ENCODE measurements at regions not wholly inside any gene's neighbourhood (a gene's known extent, or its start where the extent isn't known, plus 50 kb on each side); places are given as distances from the start of the nearest gene placed in this dataset.

GRCh38 chr6:165884813-165885765 lies 222.0 kb upstream of the PDE10A start:
- TF ChIP-seq POLR2AphosphoS5 (IDR thresholded peaks at IDR 0.05) (no peak), EP300 (conservative IDR thresholded peaks at IDR 0.05; ENCODE audit: poor library complexity, severe bottlenecking) (no peak), RAD21 (conservative IDR thresholded peaks at IDR 0.05) (peak; percentile 96), SMC3 (conservative IDR thresholded peaks at IDR 0.05; ENCODE audit: poor library complexity) (peak; percentile 98), TAF1 (IDR thresholded peaks at IDR 0.05; ENCODE audit: low read depth) (no peak), CTCF (IDR thresholded peaks at IDR 0.05; ENCODE audit: poor library complexity, severe bottlenecking) (peak; percentile 94)
- Histone ChIP-seq H4K20me1 (ENCODE audit: insufficient read depth) (no peaks in the 10 kb centered on the region), H3K9me3 (ENCODE audit: low read length) (peaks cover 4% of the 10 kb centered on the region), H3K9ac (ENCODE audit: low read length) (no peak overlapping the region), H3K9me2 (ENCODE audit: insufficient read depth, low read length) (no peaks in the 10 kb centered on the region), H3F3A (ENCODE audit: insufficient read depth, low read length, poor library complexity, severe bottlenecking) (no peaks in the 10 kb centered on the region), H3K4me2 (ENCODE audit: low read length) (no peak overlapping the region), H2AFZ (ENCODE audit: low read depth, low read length) (no peak overlapping the region), H3K4me3 (ENCODE audit: low read length) (no peak overlapping the region), H3K27ac (ENCODE audit: low read length) (no peak overlapping the region), H3K27me3 (ENCODE audit: insufficient read depth, low read depth, low read length) (no peaks in the 10 kb centered on the region), H3K79me2 (replicated peaks; ENCODE audit: insufficient read depth, low read length) (no peaks in the 10 kb centered on the region), H3K36me3 (ENCODE audit: insufficient read depth, low read length) (no peaks in the 10 kb centered on the region)

- Histone ChIP-seq H3K79me2 (replicated peaks; ENCODE audit: insufficient read depth, low read length) (no peaks in the 10 kb centered on the region), H3F3A (ENCODE audit: insufficient read depth, low read length, poor library complexity, severe bottlenecking) (no peaks in the 10 kb centered on the region), H3K9me3 (ENCODE audit: low read length) (peaks cover 4% of the 10 kb centered on the region), H3K4me3 (ENCODE audit: low read length) (no peak overlapping the region), H4K20me1 (ENCODE audit: insufficient read depth) (no peaks in the 10 kb centered on the region), H3K9ac (ENCODE audit: low read length) (no peak overlapping the region), H3K9me2 (ENCODE audit: insufficient read depth, low read length) (no peaks in the 10 kb centered on the region), H3K27me3 (ENCODE audit: insufficient read depth, low read depth, low read length) (no peaks in the 10 kb centered on the region), H3K36me3 (ENCODE audit: insufficient read depth, low read length) (no peaks in the 10 kb centered on the region), H2AFZ (ENCODE audit: low read depth, low read length) (no peak overlapping the region), H3K27ac (ENCODE audit: low read length) (no peak overlapping the region), H3K4me2 (ENCODE audit: low read length) (no peak overlapping the region)
- TF ChIP-seq TAF1 (IDR thresholded peaks at IDR 0.05; ENCODE audit: low read depth) = no peak
- TF ChIP-seq SMC3 (conservative IDR thresholded peaks at IDR 0.05; ENCODE audit: poor library complexity) = no peak
- no peak for TF ChIP-seq REST (IDR thresholded peaks at IDR 0.05; ENCODE audit: borderline replicate concordance)
- TF ChIP-seq POLR2AphosphoS5 (IDR thresholded peaks at IDR 0.05) = no peak
- no peak for TF ChIP-seq CTCF (IDR thresholded peaks at IDR 0.05; ENCODE audit: poor library complexity, severe bottlenecking)
These were observed 221.0 kb upstream of the PDE10A start for GRCh38 chr6:165883851-165884640.

Data from neural cell (in vitro differentiated cells).